ENCODE measurements at regions not wholly inside any gene's neighbourhood (a gene's known extent, or its start where the extent isn't known, plus 50 kb on each side); places are given as distances from the start of the nearest gene placed in this dataset.

- Histone ChIP-seq H2BK5ac (ENCODE audit: insufficient read length, low read length) (no peak overlapping the region), H2AK5ac (ENCODE audit: insufficient read length, low read length) (no peak overlapping the region), H2BK20ac (ENCODE audit: low read depth, low read length, poor library complexity, severe bottlenecking) (no peak overlapping the region), H3K27me3 (ENCODE audit: insufficient read depth, low read length) (no peaks in the 10 kb centered on the region), H3K9me3 (ENCODE audit: control insufficient read depth, low read depth, low read length) (no peaks in the 10 kb centered on the region), H3K23ac (ENCODE audit: insufficient read length, low read depth, low read length) (no peak overlapping the region), H4K8ac (replicated peaks; ENCODE audit: insufficient read length, low read depth, low read length) (no peak overlapping the region), H3K23me2 (ENCODE audit: insufficient read length, low read depth, low read length, poor library complexity, severe bottlenecking) (no peaks in the 10 kb centered on the region), H2AFZ (ENCODE audit: low read length) (no peak overlapping the region), H3K4me2 (ENCODE audit: insufficient read depth, insufficient read length, low read length) (no peak overlapping the region), H2BK15ac (ENCODE audit: low read depth, low read length) (no peak overlapping the region), H3K4ac (ENCODE audit: low read depth, low read length) (no peak overlapping the region), H4K91ac (ENCODE audit: insufficient read length, low read depth, low read length) (no peak overlapping the region), H2BK12ac (ENCODE audit: insufficient read length, low read depth, low read length) (no peak overlapping the region), H3K14ac (ENCODE audit: insufficient read depth, low read length) (no peak overlapping the region), H3K27ac (ENCODE audit: insufficient read length, low read depth, low read length) (no peak overlapping the region), H4K5ac (ENCODE audit: insufficient read length, low read depth, low read length) (no peak overlapping the region), H3K56ac (ENCODE audit: insufficient read length, low read depth, low read length) (no peak overlapping the region), H3K18ac (ENCODE audit: insufficient read length, low read depth, low read length) (no peak overlapping the region), H4K20me1 (ENCODE audit: control insufficient read depth, insufficient read depth, insufficient read length) (no peaks in the 10 kb centered on the region), H3T11ph (ENCODE audit: low read length) (no peak overlapping the region), H3K79me2 (ENCODE audit: insufficient read depth, low read length) (no peaks in the 10 kb centered on the region), H3K9ac (ENCODE audit: extremely low read depth, insufficient read length, low read length) (no peak overlapping the region), H2BK120ac (ENCODE audit: low read depth, low read length, poor library complexity, severe bottlenecking) (no peak overlapping the region), H3K4me1 (ENCODE audit: insufficient read depth, low read length) (no peaks in the 10 kb centered on the region), H3K79me1 (ENCODE audit: insufficient read depth, low read depth, low read length, poor library complexity, severe bottlenecking) (no peaks in the 10 kb centered on the region)
- no peaks in the 10 kb centered on the region for H3K27me3 Mint-ChIP-seq (ENCODE audit: low read depth)
- no peak overlapping the region for H3K4me3 Mint-ChIP-seq
- no peaks in the 10 kb centered on the region for H3K36me3 Mint-ChIP-seq (ENCODE audit: insufficient read depth in 1 of 3, low read depth in 3 of 3)
- WGBS (ENCODE audit: extremely low coverage, insufficient read length, low lambda C conversion rate): no CpG with 5 or more reads among the region's 1 CpG
- no peaks in the 10 kb centered on the region for H3K9me3 Mint-ChIP-seq
- H3K27ac Mint-ChIP-seq: no peak overlapping the region
- no peak for TF ChIP-seq CTCF (conservative IDR thresholded peaks at IDR 0.05)
- DNase-seq: no peak
- no peaks in the 10 kb centered on the region for H3K4me1 Mint-ChIP-seq
Measured at GRCh38 chr5:26582350-26583045, 455.9 kb downstream of the CDH9 start.
